ENCODE measurements at regions not wholly inside any gene's neighbourhood (a gene's known extent, or its start where the extent isn't known, plus 50 kb on each side); places are given as distances from the start of the nearest gene placed in this dataset.

DNA sequence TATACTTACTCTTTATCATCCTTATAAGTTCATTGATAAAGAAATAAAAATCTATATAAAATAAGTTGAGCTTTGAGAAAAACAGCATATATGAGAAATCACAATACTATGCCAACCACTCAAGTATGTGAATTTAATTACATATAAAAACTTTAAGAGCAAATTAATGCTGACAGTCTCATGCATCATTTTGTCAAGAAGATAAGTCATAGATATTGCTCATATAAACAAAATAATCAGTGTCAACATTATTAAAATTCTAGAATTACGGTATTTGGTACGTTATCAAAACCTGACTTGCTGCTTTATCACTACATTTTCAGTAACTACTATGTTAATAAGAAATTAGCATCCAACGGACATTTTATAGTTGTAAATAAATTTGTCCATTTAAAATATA lies 111.2 kb downstream of the FBXO8 start:
- intact Hi-C loops (cut with DNase I) = no loop called here

DNA sequence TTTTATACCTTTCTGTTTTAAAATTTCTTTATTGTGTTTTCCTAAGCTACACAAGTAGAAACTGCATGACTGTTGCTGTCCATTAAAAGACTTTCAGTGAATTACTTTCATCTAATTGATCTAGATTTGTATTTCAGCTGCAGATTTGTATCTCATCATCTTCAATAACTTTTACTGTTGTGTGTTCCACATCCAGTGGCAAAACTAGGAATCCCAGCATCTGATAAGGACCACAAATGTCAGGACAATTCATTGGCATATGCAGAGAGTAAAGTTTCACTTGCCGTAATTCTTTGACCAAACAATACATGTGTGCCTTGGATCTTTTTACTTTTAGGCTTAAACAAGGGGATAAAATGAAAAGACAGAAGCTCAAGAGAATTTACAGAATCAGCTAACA lies 112.6 kb downstream of the FBXO8 start:
- TF ChIP-seq, protein P1, sequence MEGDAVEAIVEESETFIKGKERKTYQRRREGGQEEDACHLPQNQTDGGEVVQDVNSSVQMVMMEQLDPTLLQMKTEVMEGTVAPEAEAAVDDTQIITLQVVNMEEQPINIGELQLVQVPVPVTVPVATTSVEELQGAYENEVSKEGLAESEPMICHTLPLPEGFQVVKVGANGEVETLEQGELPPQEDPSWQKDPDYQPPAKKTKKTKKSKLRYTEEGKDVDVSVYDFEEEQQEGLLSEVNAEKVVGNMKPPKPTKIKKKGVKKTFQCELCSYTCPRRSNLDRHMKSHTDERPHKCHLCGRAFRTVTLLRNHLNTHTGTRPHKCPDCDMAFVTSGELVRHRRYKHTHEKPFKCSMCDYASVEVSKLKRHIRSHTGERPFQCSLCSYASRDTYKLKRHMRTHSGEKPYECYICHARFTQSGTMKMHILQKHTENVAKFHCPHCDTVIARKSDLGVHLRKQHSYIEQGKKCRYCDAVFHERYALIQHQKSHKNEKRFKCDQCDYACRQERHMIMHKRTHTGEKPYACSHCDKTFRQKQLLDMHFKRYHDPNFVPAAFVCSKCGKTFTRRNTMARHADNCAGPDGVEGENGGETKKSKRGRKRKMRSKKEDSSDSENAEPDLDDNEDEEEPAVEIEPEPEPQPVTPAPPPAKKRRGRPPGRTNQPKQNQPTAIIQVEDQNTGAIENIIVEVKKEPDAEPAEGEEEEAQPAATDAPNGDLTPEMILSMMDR (IDR thresholded peaks at IDR 0.05) = no peak
- WGBS, 2 donors = 62 to 72% methylated on average over 1 of the region's 1 CpG
- ATAC-seq = no peak

More for the DNA sequence above, 111.2 kb downstream of the FBXO8 start:
- no peaks in the 10 kb centered on the region for H3K27me3 ChIP-seq
- TF ChIP-seq, protein P1 (IDR thresholded peaks at IDR 0.05) = no peak
- TF ChIP-seq POLR2A (IDR thresholded peaks at IDR 0.05) = no peak
- H3K36me3 ChIP-seq (replicated peaks in 1 of 2; ENCODE audit: insufficient read depth in 1 of 2, low read depth in 2 of 2) = no peaks in the 10 kb centered on the region
- no peaks in the 10 kb centered on the region for H3K9me3 ChIP-seq
- WGBS, 2 donors = 38 to 42% methylated on average over 3 of the region's 3 CpGs
- ATAC-seq (no peak), DNase-seq (no peak)
- H3K4me3 ChIP-seq = no peak overlapping the region
- no peak overlapping the region for H3K27ac ChIP-seq
- H3K4me1 ChIP-seq = no peaks in the 10 kb centered on the region

DNA sequence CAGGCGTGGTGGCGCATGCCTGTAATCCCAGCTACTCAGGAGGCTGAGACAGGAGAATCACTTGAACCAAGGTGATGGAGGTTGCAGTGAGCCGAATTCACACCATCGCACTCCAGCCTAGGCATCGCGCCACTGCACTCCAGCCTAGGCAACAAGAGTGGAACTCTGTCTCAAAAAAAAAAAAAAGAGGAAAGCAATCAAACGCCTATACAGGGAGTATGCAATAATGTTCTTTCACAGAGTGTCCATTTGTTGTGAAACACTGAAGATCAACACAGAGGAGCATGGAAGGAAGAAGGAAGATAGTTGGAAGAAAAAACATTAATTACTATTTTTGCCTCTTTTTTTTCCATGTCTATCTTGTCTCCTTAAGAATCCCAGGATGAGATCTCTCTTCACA lies 113.4 kb downstream of the FBXO8 start:
- DNase-seq = no peak
- intact Hi-C loops (cut with DNase I) = no loop called here
- no peaks in the 10 kb centered on the region for H3K36me3 ChIP-seq (replicated peaks in 1 of 2; ENCODE audit: insufficient read depth in 1 of 2, low read depth in 2 of 2)
- no peak overlapping the region for H3K4me3 ChIP-seq
- ATAC-seq = no peak
- H3K4me1 ChIP-seq = no peaks in the 10 kb centered on the region
- H3K27me3 ChIP-seq = no peaks in the 10 kb centered on the region
- no peak overlapping the region for H3K27ac ChIP-seq
- no peaks in the 10 kb centered on the region for H3K9me3 ChIP-seq
- 83 to 88% methylated on average over 7 of the region's 7 CpGs for WGBS, 2 donors
- TF ChIP-seq, protein P1 (IDR thresholded peaks at IDR 0.05) = no peak
- TF ChIP-seq POLR2A (IDR thresholded peaks at IDR 0.05) = no peak

More for the DNA sequence above, 112.6 kb downstream of the FBXO8 start:
- Histone ChIP-seq H3K4me3 (no peak overlapping the region), H3K9me3 (no peaks in the 10 kb centered on the region), H3K27me3 (no peaks in the 10 kb centered on the region), H3K36me3 (replicated peaks in 1 of 2; ENCODE audit: insufficient read depth in 1 of 2, low read depth in 2 of 2) (no peaks in the 10 kb centered on the region), H3K4me1 (no peaks in the 10 kb centered on the region), H3K27ac (no peak overlapping the region)
- no peak for DNase-seq
- intact Hi-C loops (cut with DNase I) = no loop called here

DNA sequence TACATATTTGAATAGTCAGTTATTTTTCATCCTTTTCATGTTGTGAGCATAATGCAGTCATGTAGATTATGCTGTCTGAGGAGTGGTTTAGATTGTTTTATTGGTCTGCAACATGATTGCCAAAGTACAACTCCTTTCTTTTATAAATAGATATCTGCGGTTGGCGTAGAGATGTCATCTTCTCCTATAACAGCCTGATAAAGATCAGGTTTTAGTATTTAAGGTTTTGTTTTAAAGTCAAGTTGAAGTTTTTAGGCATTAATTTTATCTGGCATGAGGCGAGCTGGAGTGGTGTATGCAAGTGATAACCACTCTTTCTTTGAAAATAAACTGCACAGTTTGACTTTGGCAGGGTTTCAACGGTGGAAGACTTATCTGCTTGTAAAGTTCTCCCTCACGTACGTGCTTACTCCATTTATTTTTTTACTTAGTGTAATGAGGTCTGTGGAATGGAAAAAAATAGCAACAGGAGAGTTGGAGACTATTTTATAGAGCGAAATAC lies 126.3 kb downstream of the FBXO8 start:
- H3K9me3 ChIP-seq = no peaks in the 10 kb centered on the region
- peaks cover 0 to 6% of the 10 kb centered on the region in 2 donors for H3K27me3 ChIP-seq
- intact Hi-C loops (cut with DNase I) = no loop called here
- H3K36me3 ChIP-seq (replicated peaks in 1 of 2; ENCODE audit: insufficient read depth in 1 of 2, low read depth in 2 of 2) = no peaks in the 10 kb centered on the region
- ATAC-seq = no peak
- no peaks in the 10 kb centered on the region for H3K4me1 ChIP-seq
- DNase-seq = no peak
- H3K4me3 ChIP-seq = no peak overlapping the region
- TF ChIP-seq POLR2A (IDR thresholded peaks at IDR 0.05) = no peak
- TF ChIP-seq, protein P1 (IDR thresholded peaks at IDR 0.05) = no peak
- no peak overlapping the region for H3K27ac ChIP-seq
- 19 to 27% methylated on average over 7 of the region's 7 CpGs for WGBS, 2 donors

DNA sequence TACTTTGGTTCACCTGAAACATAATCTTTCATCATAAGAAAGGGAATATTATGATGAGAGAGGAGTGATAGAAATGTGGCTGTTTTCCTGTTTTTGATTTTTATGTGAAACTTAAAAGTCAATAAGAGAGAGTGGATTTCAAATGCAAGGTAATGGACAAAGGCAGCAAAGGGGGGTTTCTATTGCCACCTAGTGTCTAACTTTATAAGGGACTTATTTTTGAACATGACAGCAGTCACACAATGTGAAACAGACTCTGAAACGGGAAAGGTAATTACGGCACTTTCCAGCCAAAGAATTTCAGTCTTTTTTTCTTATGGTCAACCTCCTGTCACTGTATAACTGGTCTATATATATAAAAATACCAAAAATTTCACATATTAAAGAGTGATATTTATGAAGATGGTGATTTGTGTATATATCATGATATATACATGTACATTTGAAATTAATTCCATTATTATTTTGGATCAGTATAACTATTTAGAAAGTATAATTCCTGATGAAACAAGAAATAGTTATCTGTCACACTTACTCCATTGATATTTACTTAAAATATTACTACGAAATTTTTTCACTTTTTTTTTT lies 127.1 kb downstream of the FBXO8 start:
- H3K4me1 ChIP-seq = no peaks in the 10 kb centered on the region
- ATAC-seq = peak; percentile 70
- no peak for TF ChIP-seq POLR2A (IDR thresholded peaks at IDR 0.05)
- TF ChIP-seq, protein P1 (IDR thresholded peaks at IDR 0.05) = peak; percentile 33 to 62 (median 50)
- peaks cover 0 to 6% of the 10 kb centered on the region in 2 donors for H3K27me3 ChIP-seq
- no peaks in the 10 kb centered on the region for H3K36me3 ChIP-seq (replicated peaks in 1 of 2; ENCODE audit: insufficient read depth in 1 of 2, low read depth in 2 of 2)
- intact Hi-C loops (cut with DNase I) = no loop called here
- H3K4me3 ChIP-seq = no peak overlapping the region
- WGBS, 2 donors = 5 to 7% methylated on average over 3 of the region's 3 CpGs
- no peak overlapping the region for H3K27ac ChIP-seq
- DNase-seq = no peak
- no peaks in the 10 kb centered on the region for H3K9me3 ChIP-seq

Measured in body of pancreas (tissue), 4 donors.